ENCODE measurements at regions not wholly inside any gene's neighbourhood (a gene's known extent, or its start where the extent isn't known, plus 50 kb on each side); places are given as distances from the start of the nearest gene placed in this dataset.

GRCh38 chr16:65548470-65548869 lies 426.6 kb upstream of the CDH11 start:
- Mint-ChIP-seq H3K4me3 (ENCODE audit: unreplicated experiment) (peak overlapping the region; percentile 55), H3K27ac (ENCODE audit: unreplicated experiment) (peak overlapping the region; percentile 92), H3K4me1 (ENCODE audit: low read depth) (peaks cover 54% of the 10 kb centered on the region), H3K36me3 (ENCODE audit: low read depth) (peaks cover 4% of the 10 kb centered on the region), H3K9me3 (ENCODE audit: low read depth) (peaks cover 11% of the 10 kb centered on the region), H3K27me3 (ENCODE audit: low read depth) (no peaks in the 10 kb centered on the region)
- TF ChIP-seq CTCF (IDR thresholded peaks at IDR 0.05) = peak; percentile 55
- no peak for DNase-seq (ENCODE audit: low spot score)

GRCh38 chr16:65547772-65548446 lies 426.0 kb upstream of the CDH11 start:
- peaks cover 54% of the 10 kb centered on the region for H3K4me1 Mint-ChIP-seq (ENCODE audit: low read depth)
- peak overlapping the region; percentile 55 for H3K4me3 Mint-ChIP-seq (ENCODE audit: unreplicated experiment)
- peaks cover 2% of the 10 kb centered on the region for H3K36me3 Mint-ChIP-seq (ENCODE audit: low read depth)
- no peak for TF ChIP-seq CTCF (IDR thresholded peaks at IDR 0.05)
- no peak for DNase-seq (ENCODE audit: low spot score)
- H3K27ac Mint-ChIP-seq (ENCODE audit: unreplicated experiment) = peak overlapping the region; percentile 92
- H3K27me3 Mint-ChIP-seq (ENCODE audit: low read depth) = no peaks in the 10 kb centered on the region
- peaks cover 6% of the 10 kb centered on the region for H3K9me3 Mint-ChIP-seq (ENCODE audit: low read depth)

DNA sequence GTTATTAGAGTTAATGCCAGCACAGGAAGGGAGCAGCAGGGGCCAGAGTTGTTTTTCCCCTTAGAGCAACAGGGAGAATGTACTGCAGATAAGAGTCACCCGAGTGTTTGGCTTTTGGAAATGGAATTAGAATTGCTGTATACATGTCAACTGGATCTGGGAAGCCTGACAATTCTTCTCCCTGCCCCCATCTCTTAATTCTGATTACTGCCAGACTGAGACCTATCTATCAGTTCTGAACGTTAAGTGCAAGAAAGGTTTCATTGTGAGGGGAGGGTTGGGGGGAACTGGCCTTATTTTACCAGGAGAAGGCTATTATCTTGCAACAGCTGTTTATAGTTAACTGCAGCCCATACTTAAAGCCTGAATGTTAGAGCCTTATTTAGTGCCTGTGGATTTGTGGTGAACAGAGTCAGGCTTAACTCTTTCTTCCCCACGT lies 424.5 kb upstream of the CDH11 start:
- H3K27ac Mint-ChIP-seq (ENCODE audit: unreplicated experiment) = peak overlapping the region; percentile 49
- DNase-seq (ENCODE audit: low spot score) = no peak
- no peaks in the 10 kb centered on the region for H3K27me3 Mint-ChIP-seq (ENCODE audit: low read depth)
- no peak for TF ChIP-seq CTCF (IDR thresholded peaks at IDR 0.05)
- H3K4me3 Mint-ChIP-seq (ENCODE audit: unreplicated experiment) = no peak overlapping the region
- H3K4me1 Mint-ChIP-seq (ENCODE audit: low read depth) = peaks cover 54% of the 10 kb centered on the region
- no peaks in the 10 kb centered on the region for H3K36me3 Mint-ChIP-seq (ENCODE audit: low read depth)
- no peaks in the 10 kb centered on the region for H3K9me3 Mint-ChIP-seq (ENCODE audit: low read depth)

GRCh38 chr16:65545413-65545956 lies 423.6 kb upstream of the CDH11 start:
- H3K27ac Mint-ChIP-seq (ENCODE audit: unreplicated experiment) = no peak overlapping the region
- no peaks in the 10 kb centered on the region for H3K36me3 Mint-ChIP-seq (ENCODE audit: low read depth)
- DNase-seq (ENCODE audit: low spot score) = no peak
- no peaks in the 10 kb centered on the region for H3K27me3 Mint-ChIP-seq (ENCODE audit: low read depth)
- no peaks in the 10 kb centered on the region for H3K9me3 Mint-ChIP-seq (ENCODE audit: low read depth)
- no peak for TF ChIP-seq CTCF (IDR thresholded peaks at IDR 0.05)
- peaks cover 53% of the 10 kb centered on the region for H3K4me1 Mint-ChIP-seq (ENCODE audit: low read depth)
- H3K4me3 Mint-ChIP-seq (ENCODE audit: unreplicated experiment) = no peak overlapping the region

DNA sequence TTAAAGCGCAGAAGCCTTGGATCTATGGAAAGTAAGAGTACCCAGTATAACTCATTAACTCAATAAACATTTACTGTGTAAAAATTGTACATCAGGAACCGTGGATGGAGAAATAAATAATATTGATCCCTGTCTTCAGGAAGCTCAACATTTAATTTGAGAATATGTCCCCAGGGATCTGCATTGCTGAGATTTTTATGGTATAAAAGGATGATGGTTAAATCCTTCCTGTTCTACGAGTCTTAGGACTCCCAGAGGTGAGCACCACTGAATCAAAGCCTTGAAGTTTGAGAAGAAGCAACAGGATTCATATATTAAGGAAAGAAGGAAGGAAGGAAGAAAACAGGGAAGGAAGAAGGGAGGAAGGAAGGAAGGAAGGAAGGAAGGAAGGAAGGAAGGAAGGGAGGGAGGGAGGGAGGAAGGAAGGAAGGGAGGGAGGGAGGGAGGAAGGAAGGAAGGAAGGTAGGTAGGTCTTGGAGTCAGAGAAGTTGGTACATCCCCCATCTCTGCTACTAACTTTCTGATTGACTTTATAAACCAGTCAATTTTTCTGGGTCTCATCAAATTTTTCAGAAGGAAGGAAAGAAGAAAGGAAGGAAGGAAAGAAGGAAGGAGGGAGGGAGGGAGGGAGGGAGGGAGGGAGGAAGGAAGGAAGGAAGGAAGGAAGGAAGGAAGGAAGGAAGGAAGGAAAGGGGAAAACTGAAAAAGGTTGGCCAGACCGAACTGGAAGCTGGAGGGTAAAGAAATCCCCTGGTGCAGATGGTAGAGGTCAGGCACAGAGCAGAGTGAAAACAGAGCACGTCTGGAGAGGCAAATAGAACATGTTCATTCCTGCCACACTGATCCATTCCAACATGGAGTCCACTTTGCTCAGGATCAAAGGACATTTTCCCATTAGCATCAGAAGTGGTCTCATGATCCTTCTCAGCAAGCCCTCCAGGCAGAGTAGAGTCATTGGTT lies 422.2 kb upstream of the CDH11 start:
- H3K27ac Mint-ChIP-seq (ENCODE audit: unreplicated experiment) = no peak overlapping the region
- H3K4me3 Mint-ChIP-seq (ENCODE audit: unreplicated experiment) = no peak overlapping the region
- peaks cover 47% of the 10 kb centered on the region for H3K4me1 Mint-ChIP-seq (ENCODE audit: low read depth)
- H3K9me3 Mint-ChIP-seq (ENCODE audit: low read depth) = no peaks in the 10 kb centered on the region
- TF ChIP-seq CTCF (IDR thresholded peaks at IDR 0.05) = no peak
- H3K36me3 Mint-ChIP-seq (ENCODE audit: low read depth) = no peaks in the 10 kb centered on the region
- no peak for DNase-seq (ENCODE audit: low spot score)
- no peaks in the 10 kb centered on the region for H3K27me3 Mint-ChIP-seq (ENCODE audit: low read depth)
